B cell (primary cell): ENCODE measurements at regions not wholly inside any gene's neighbourhood (a gene's known extent, or its start where the extent isn't known, plus 50 kb on each side); places are given as distances from the start of the nearest gene placed in this dataset.

Experiments
- CTCF ChIP-seq: fragments of 200-600 bp; IDR thresholded peaks from one replicate; pipeline ENCODE4 v1.8.0; 2022; ENCODE audit warnings: antibody characterized with exemption, mild to moderate bottlenecking
- EZH2 ChIP-seq: IDR thresholded peaks from 2 replicates; pipeline ENCODE4 v1.6.1; 2012; ENCODE audit warnings: borderline replicate concordance, low read depth, mild to moderate bottlenecking, moderate library complexity, low read length; ENCODE audit not compliant: insufficient read depth, poor library complexity, severe bottlenecking

- TF ChIP-seq CTCF (no peak), EZH2 (no peak)
Measured at GRCh38 chr19:28028881-28029444, 1184.0 kb downstream of the UQCRFS1 start.
